GM19324 (cell line): ENCODE measurements at regions not wholly inside any gene's neighbourhood (a gene's known extent, or its start where the extent isn't known, plus 50 kb on each side); places are given as distances from the start of the nearest gene placed in this dataset.
"Not testable (repeated sequence)": the region's sequence is repeated elsewhere in the genome, so short reads cannot be mapped to it uniquely, and the experiment has no call there.

Source experiments
- ATAC-seq: cut with Tn5 transposase; IDR thresholded peaks from one replicate; pipeline ENCODE4 v1.9.1; 2021; ENCODE audit warnings: mild to moderate bottlenecking, moderate library complexity; ENCODE audit not compliant: unreplicated experiment, low FRiP score

GRCh38 chr11:107276077-107276476, 181.5 kb downstream of the CWF19L2 start:
- ATAC-seq, result no peak

DNA sequence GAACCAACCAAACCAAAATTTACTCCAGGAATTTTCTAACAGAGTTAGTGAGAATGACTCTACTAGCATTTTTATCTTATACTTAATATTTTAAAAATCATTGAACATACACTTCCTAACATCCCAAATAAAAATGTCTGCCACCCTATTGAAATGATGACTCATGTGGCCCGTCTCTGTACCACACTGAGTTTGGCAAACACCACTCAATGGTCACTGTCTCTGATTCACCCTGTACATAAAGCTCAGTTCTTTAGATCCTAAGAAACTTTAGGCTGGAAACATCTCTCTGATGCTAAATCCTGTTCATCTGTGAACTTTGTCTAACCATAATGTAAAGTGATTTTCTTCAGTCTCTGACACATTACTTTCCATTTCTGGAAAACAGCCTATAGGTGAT, 182.0 kb downstream of the CWF19L2 start:
- ATAC-seq, result no peak

DNA sequence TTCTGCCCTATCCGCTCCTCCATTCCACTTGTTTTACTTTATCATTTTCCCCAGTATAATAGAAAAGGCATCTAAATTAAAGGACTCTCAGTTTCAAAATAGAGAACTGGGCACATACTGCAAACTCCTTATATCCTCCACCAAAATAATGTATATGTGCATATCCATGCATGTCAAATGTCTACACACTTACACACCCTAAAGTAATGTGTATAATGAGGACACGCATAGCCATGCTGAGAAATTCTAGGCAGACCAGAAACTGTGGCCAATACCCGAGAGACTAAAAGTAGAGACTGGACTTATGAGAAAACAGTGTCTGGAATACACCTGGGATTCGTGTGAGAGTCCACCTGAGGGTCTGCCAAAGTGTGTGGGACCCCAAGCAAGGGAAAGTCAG, 183.5 kb downstream of the CWF19L2 start:
- no peak for ATAC-seq

DNA sequence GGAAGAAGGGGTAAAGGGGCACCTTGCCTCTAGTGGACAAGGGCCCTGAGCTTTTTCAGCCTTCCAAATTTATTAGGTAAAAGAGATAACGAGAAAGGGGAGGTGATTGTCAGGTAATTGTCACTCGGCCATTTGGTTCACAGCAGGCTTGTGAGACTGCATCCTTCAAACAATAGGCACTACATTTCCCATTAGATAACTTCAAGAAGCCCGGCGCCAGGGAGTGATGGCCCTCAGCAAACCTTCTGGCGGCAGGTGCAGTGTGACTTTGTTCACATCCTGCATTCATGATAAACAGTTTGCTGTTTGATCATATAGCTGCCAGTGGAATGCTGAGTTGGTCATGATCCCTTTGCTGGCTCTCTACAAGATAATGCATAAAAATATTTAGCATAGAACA, 185.1 kb downstream of the CWF19L2 start:
- ATAC-seq, result no peak

DNA sequence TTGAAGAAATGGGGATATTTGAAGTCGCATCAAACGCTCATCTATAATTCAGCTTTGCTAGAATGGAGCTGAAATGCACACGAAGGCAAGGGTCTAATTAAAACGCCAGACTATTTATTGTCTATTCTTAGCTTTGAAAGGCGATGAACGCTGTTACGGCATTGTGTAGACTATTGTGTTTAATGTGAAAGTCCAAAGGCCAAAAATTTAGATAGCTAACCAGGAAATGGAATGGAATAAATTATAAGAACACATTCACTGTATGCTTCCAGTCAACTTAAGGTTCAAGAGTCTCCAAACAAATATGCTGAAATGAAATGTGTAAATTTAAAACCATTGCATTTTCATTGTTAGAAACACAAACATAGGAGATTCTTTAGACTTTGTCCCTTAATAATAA, 186.2 kb downstream of the CWF19L2 start:
- no peak for ATAC-seq

- no peak for ATAC-seq
Observed at GRCh38 chr11:107268977-107269376, 188.6 kb downstream of the CWF19L2 start.

DNA sequence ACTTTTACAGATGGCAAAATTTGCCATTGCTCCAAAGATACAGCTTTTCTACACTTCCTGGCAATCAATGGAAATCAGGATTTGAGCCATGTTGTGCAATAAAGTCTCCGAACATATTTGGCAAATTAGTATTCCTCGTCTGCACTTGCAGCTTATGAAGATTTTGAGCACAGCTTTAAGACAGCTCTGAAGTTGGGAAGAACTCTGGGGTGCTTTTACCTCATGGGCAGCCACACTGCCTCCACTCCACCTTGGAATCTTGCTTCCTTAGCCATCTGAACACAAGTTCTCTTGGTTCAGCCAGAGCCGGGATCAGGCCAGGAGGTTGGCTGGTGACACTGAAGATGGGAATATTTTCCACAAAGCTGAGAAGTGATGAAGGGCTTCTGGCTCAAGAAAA, 191.2 kb downstream of the CWF19L2 start:
- no peak for ATAC-seq

- ATAC-seq, result no peak
Observed at GRCh38 chr11:107265591-107266121, 192.0 kb downstream of the CWF19L2 start.

DNA sequence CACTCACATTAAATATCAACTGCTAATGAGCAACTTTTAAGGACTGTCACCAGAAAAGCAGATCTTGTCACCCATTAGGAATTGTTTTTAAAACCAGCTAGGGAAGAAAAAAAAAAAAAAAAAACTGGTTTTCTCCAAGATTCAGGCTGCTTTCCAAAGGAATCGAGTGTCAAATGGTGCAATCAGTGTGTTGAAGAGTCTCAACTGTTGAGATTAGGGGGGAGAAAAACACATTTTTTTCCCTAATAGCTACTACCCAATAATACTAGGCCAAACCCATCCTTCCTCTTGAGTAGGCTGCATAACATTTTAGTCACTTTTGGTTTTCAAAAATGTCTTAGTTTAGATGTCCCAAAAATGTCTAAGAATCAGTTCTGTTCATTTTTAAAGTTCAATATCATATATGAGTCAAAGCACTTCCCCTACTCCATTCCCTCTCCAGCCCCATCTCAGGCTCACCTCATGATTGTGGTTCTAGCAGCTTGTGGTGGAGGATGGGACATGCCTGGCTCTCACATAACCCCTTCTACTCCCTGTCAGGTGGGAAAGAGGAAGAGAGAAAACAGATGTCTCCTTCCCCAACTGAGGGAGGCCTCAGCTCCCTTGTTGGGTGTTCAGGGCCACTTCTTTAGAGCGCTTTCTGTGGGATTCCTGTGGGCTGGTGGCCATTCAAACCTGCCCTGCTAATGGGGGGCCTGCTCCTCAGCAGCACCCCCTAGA, 193.6 kb downstream of the CWF19L2 start:
- no peak for ATAC-seq

- ATAC-seq, result no peak
Observed at GRCh38 chr11:107259811-107260221, 197.8 kb downstream of the CWF19L2 start.

DNA sequence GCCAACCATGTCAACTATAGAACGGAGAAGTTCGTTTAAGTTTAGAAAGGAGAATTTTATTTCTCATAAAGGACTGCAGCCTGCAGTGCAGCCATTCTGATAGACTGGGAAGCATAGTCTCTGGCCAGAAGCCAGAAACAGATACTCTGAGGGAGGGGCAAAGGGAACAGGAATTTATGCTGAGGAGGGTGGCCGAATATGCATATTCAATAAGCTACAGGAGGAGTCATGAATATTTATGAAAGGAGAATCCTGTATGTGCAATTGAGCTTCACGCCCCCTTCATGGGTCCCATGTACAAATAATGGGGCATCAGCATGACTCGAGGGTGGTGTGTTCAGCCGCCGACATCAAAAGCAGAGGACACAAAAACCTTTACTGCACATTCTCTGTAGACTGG, 199.9 kb downstream of the CWF19L2 start:
- ATAC-seq, result no peak

- ATAC-seq, result not testable (repeated sequence)
Observed at GRCh38 chr11:107253661-107254060, 204.0 kb downstream of the CWF19L2 start.

DNA sequence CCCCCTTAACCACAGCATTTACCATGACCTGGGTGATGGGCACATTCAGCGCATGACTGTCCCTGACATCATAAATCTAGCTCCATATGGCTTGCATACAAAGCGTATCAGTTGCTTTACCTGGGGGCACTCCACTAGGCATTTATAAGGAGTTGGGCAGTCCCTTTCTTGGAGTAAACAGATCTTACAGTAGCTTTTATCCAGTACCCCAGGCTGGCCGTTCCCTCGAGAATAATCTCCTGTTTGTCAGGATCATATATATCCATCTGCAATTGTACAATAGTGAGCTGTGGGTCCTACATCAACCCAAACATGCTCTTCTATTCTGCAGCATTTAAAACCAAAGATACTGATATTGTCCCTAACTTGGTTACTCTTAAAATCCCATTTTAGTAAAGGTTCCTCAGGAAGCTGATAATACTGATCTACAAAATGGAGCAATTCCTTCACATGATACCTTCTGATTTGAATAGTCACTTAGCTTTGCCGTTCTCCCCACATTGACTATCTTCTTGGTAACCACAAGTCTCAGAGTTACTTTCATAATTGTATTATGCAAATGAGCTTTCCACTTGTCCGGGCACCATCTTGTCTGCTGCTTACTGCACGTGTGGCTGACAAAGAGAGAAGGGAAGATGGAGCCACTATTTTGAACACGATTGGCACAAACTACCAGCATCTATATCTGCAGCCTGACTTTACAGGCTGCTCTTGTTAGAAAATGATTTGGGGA, 205.0 kb downstream of the CWF19L2 start:
- ATAC-seq, result peak; percentile 66

DNA sequence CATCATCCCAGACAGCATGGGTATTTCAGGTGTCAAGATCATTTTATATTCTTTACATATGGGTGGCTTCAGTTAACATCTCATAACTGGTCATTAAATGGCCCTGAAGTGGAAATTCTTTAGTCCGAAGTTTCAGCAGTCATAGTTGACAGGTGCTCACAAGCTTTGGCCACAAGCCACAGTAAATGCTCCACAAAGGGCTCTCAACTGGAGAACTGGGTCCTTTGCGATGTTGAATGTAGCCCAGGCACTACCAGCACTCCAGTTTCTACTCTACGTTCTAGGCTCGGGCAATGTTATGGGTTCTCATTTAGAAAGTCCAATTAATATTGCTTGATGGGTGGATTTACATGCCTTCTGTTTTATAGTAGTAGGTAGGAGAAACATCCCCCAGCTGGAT, 206.3 kb downstream of the CWF19L2 start:
- no peak for ATAC-seq

GRCh38 chr11:107250017-107250416, 207.6 kb downstream of the CWF19L2 start:
- ATAC-seq, result no peak

DNA sequence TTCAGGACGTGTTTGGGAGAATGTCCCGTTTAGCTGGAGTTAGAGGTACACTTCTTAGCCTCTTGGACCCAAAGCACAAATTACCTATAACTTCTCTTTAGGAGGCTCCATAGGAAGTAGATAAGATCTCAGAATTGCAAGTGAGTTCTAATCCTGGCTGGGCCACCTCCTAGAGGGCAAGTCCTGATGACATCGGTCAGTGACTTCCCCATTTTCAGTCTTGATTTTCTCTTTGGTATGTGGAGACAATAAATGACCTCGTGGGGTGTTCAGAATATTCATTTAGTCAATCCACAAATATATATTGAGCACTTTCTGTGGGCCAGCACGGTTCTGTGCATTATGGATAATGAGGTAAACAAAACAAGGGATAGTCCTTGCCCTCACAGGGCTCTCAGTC, 208.6 kb downstream of the CWF19L2 start:
- no peak for ATAC-seq

- ATAC-seq, result no peak
Observed at GRCh38 chr11:107247167-107247861, 210.3 kb downstream of the CWF19L2 start.

DNA sequence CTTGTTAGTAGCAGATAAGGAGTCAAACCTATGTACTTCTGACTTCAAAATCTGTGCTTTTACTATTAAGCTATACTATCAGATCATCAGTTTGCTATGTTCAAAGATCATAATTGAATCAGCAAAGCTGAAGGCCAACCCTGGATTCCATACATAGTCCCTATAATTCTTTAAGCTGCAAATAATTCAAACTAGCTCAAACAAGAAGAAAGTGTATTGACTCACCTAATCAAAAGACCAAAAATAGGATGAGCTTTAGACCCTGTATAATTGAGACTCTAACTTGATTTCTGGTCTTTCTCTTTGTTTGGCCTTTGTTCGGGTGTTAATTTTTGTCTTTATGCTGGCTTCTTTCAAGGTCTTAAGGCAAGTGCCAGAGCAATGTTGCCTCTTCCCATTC, 213.7 kb downstream of the CWF19L2 start:
- ATAC-seq, result no peak

- ATAC-seq, result no peak
Observed at GRCh38 chr11:107232451-107232850, 214.2 kb upstream of the GUCY1A2 start.

DNA sequence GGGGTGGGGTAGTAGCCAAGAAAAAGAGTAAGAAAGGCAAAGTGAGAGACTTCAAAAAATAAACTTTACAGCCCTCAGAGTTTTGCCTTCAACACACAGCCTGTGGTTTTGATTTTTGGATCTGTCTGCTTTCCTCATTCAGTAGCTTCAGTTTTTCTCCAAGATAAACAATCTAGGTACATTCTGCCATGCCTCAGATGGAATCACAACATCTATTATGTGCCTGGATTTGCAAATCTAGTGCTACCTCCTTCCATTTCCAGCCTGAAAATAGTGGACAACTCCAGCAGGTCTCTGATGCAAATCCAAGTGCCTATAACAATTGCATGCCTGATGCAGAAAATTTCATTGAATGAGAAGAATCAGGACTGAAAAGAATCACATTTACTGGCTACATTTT, 206.6 kb upstream of the GUCY1A2 start:
- no peak for ATAC-seq

DNA sequence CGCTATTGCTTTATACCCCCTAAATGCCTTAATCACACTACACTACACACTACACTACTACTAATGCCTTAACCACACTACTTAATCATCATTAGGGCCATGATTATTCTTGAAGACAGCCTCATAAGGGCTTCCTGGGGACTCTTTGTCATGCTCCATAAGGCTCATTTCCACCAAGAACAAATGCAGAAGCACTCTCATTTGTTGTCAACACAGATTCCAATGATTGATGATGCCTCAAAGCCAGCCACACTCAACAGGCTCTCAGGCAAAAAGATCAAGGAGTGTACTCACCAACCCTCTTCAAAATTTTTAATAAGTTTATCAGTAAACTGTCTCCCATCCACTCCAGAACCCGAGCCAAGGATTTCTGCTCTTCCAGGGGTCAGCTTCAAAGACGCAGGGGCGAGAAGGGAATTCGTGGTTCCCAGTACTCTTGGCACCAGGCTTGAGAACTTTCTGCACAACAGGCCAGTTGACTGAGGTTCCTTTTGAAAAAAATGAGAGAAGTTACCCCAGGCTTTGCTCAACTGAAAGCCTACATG, 204.7 kb upstream of the GUCY1A2 start:
- ATAC-seq, result no peak
